GM18508 (cell line): ENCODE measurements at regions not wholly inside any gene's neighbourhood (a gene's known extent, or its start where the extent isn't known, plus 50 kb on each side); places are given as distances from the start of the nearest gene placed in this dataset.
"Not testable (repeated sequence)": the region's sequence is repeated elsewhere in the genome, so short reads cannot be mapped to it uniquely, and the experiment has no call there.

ENCODE experiments used
- ATAC-seq: cut with Tn5 transposase; IDR thresholded peaks from one replicate; pipeline ENCODE4 v1.9.1; 2021; ENCODE audit warnings: moderate number of reproducible peaks; ENCODE audit not compliant: insufficient read depth, unreplicated experiment

DNA sequence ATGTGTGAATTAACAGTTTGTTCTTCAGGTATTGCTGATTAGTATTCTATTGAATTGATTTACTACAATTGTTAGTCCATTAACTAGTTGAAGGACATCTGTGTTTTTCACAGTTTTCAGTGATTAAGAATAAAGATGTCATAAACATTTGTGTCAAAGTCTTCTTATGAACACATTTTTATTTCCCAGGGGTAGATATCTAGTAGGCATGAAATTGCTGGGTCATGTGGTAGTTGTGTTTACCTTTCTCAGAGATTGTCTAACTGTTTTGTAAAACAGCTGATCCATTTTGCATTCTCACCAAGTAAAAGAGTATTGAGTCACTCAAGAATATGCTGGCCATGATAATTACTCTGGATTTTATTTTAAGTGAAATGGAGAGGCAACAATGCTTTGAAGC, 1145.3 kb downstream of the FSCB start:
- ATAC-seq = no peak

DNA sequence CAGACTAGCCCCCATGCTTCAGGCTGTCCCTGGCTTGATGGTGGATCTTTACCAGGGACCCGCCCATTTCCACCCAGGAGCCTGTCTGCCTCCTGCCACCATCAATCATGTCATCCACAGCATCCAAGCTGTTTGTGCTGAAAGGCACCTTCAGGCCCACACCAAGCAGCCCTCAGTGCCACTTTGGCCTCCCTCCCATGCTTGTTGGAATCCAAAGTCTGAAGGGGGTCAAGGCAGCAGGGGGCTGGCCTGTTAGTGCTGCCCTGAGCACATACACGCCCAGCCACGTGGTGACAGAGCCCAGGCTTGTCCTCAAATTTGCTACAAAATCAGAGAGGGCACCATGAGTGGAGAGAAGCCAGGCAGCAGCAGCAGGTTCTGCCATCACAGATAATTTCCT, 1146.8 kb downstream of the FSCB start:
- no peak for ATAC-seq

DNA sequence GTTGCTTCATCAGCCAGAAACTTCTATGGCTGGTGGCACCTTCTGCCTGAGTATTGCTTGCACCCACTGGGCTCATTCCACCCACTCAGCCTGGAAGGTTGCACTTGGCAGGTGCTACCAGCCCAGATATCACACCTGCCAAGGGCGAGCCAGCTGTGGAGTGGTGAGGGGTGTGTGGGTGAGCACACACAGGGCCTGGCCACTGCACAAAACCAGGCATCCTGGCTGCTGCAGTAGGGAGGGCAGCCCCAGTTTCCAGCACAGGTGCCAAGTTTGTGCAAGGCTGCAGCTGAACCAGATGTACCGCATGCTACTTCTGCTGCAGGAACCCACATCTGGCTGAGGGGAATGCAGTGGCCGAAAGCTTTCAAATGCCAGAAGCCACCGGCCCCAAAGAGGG, 1147.8 kb downstream of the FSCB start:
- no peak for ATAC-seq

DNA sequence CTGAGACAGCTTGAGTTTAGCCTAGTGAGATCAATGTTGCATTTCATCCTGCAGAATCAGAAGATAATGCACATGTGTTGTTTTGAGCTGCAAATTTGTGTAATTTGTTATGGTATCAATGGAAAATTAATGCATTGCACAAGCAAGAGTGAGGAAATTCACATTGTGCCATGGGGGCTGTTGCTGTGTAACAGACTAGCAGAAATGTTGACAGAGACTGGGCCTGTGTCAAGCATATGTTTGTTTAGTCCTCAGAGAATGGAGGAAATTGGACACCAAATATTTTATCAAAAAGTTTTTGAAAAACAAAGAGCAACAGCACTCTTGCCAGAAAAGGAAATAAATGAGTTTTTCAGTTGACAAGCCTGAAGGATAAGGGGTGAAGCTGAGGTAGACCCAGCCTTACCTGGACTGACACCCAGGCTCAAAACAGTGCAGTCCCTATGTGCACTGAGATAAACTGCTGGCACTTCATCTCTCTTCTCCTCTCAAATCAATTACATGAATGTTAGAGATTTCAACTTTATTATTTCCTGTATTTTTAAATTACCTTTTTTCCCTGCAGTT, 1150.0 kb downstream of the FSCB start:
- no peak for ATAC-seq

DNA sequence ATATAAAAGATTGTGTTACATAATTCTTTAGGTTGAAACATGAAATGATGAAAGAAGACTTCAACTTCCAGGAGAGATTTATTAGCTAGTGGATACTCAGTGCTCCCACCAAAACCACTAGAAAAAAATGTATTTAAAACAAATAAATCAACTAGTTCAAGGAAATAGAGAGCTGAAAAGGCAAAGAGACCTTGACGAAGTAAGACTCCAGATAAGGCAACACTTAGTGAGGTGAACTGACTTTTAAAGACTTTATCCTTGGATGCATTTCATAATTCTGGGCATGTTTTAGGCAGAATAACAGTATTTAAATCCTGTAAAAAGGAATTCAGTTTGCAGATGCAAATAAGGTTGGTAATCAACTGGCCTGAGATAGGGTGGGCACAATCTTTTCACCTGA, 1150.7 kb downstream of the FSCB start:
- no peak for ATAC-seq

DNA sequence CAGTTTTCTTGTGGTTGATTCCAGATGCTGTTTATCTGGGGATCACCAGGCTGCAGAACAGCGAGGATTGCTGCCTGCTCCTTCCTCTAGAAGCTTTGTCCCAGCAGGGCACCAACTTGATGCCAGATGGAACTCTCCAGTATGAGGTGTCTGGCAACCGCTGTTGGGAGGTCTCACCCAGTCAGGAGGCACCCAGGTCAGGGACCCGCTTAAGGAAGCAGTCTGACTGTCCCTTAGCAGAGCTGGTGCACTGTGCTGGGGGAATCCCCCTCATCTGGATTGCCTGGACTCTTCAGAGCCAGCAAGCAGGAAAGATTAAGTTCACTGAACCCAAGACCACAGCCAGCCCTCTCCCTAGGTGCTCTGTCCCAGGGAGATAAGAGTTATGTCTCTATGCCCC, 1165.2 kb downstream of the FSCB start:
- ATAC-seq = no peak

DNA sequence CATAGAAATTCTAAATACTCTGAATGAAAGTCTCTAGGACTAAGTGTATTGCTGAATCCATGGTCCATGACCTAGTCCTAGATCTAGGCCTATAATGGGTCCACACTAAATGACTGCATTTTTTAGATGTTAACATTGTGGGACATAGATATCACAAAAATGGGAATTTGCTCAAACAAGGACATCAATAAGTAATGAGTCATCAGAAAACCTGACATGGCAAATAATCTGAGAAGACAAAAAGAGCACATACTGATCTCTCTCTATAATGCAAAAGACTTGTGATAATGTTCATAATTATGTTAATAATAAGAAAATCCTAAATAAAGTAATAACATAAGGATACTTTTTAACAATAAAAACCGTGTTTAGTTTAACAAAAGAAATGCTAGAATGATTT, 1168.4 kb downstream of the FSCB start:
- ATAC-seq = no peak

DNA sequence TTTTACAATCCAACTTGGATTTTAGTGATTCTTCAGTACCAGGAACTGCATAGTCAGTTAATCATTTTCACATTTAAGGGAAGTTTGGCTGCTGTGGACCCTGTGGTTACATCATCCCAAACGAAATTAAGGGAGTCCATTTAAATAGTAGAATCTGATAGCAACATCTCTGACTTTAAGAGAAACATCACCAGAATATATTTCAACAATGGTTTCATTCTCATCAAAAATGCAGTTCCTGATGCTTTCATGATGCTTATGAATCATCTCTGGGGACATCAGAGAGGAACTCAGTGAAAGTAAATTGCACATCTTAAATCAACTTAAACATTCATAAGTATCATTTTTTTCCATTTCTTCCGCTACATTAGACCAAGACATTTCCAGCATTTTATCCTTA, 1170.7 kb downstream of the FSCB start:
- ATAC-seq = no peak

DNA sequence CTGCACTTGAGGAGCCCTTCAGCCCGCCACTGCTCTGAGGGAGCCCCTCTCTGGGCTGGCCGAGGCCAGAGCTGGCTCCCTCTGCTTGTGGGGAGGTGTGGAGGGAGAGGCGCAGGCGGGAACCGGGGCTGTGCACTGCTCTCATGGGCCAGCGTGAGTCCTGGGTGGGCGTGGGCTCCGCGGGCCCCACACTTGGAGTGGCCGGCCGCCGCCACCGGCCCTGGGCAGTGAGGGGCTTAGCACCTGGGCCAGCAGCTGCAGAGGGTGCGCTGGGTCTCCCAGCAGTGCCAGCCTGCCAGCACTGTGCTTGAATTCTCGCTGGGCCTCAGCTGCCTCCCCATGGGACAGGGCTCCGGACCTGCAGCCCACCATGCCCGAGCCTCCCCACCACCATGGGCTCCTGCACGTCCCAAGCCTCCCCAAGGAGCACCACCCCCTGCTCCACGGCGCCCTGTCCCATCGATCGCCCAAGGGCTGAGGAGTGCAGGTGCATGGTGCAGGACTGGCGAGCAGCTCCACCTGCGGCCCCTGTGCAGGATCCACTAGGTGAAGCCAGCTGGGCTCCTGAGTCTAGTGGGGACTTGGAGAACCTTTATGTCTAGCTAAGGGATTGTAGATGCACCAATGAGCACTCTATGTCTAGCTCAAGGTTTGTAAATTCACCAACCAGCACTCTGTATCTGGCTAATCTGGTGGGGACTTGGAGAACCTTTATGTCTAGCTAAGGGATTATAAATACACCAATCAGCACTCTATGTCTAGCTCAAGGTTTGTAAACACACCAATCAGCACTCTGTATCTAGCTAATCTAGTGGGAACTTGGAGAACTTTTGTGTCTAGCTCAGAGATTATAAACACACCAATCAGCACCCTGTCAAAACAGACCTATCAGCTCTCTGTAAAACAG, 1180.3 kb downstream of the FSCB start:
- not testable (repeated sequence) for ATAC-seq

DNA sequence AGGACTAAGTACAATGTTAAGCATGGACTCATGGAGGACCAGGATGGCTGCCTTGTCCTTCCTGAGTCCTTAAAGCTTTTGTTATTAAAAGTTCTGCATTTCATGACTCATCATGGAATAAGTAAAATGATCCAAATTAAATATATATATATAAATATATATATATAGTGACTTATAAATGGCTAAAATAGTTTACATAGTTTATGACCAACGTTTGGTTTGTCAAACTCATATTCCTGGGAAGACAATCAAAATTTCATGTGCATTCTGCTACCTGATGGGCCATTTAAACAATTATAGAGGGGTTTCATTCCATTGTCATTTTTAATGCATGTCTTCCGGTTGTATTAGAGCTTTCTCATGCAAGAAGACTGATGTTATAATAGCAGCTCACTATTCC, 1190.7 kb downstream of the FSCB start:
- ATAC-seq = no peak

DNA sequence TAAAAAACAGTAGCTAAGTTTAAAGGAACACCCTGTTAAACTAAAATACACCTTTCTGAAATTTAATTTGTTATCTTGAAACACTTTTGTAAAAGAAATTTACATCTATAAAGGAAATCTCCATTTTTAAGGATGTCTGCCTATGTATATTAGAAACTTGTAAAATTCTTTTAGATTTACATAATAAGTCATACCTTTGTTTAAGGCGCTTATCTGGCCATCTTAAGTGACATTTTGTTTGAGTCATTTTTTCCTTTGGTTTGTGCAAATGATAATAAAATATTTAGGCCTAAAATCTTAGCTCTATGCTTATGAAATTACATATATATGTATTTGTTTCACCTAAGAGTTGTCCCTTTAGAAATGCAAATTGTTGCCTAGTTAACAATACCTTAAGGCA, 1193.4 kb downstream of the FSCB start:
- ATAC-seq = no peak

DNA sequence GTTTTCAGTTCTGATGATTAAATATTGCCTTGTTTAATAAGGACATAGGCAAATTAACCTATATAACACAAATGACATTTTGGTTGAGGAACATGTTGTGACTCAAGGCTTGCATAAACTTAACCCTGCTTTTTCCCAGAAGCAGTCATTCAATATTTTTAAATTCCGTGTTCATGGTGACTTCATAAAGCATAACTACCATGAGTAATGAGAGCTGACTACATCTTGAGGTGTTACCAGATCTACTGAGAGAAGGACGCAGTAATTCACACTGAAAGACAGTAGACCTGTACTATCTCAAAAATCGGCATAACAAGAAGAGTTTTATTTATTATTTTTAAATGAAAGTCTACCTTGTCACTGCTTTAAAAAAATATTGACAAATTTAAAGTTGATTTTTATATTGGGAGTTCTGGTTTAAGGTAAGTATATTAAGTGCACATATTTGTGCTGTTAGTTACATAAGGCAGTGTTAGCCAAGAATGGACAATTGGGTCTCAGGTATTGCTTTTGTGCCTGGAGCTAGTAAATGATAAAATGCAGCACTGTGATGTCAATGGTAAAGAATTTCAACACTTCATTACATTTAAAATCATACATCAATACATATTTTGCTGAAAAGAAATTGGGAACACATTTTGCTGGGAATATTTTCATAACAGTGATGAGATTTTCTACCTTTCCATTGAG, 1198.5 kb downstream of the FSCB start:
- ATAC-seq = no peak

DNA sequence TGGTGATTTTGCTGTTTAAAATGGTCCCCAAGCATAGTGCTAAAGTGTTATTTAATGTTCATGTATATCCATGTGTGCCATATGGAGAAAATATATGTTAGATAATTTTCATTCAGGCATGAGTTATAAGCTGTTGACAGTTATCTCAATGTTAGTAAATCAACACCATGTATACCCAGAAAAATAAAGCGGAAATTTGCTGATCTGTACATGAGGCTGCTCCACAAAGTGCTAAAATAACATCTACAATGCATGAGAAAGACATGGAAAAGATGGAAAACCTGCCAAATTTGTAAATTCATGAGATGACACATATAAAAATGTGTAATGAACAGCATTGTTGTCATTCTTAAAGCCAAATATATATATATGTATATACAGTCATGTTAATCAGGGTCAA, 1199.2 kb downstream of the FSCB start:
- ATAC-seq = no peak

DNA sequence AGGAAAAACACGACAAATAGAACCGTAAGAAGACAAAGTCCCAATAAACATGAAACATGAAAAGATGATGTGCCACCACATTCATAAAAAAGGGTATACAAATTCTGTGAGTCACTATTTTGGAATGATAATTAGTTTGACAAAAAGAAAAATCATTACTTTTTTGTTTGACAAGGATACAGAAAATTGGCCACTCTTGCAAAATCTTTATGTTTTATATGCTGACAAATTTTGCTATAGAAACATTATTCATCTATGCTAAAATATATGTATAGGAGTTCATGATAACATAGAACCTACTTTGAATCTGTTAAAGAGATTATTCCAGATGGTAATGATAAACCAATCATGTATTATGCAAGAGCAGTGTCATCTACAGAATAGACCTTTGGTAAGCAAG, 1201.0 kb downstream of the FSCB start:
- ATAC-seq = no peak

DNA sequence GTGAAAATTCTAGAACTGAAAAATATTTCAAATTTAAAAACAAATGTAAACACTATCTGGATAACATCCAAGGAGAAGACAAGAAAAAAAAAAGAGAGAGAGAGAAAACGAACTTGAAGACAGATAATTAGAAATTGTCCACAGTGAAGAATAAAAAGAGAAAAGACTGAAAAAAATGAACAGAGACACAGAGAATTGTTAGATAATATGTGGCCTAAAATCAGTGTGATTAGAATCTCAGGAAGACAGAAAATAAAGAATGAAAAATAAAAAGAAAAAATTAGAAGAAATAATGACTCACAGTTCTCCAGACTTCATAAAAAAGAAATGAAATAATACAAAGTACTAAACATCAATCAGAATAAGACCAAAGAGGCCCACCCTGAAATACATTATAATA, 1209.3 kb downstream of the FSCB start:
- no peak for ATAC-seq

DNA sequence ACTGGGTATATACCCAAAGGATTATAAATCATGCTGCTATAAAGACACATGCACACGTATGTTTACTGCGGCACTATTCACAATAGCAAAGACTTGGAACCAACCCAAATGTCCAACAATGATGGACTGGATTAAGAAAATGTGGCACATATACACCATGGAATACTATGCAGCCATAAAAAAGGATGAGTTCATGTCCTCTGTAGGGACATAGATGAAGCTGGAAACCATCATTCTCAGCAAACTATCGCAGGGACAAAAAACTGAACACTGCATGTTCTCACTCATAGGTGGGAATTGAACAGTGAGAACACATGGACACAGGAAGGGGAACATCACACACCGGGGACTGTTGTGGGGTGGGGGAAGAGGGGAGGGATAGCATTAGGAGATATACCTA, 1211.0 kb downstream of the FSCB start:
- not testable (repeated sequence) for ATAC-seq

DNA sequence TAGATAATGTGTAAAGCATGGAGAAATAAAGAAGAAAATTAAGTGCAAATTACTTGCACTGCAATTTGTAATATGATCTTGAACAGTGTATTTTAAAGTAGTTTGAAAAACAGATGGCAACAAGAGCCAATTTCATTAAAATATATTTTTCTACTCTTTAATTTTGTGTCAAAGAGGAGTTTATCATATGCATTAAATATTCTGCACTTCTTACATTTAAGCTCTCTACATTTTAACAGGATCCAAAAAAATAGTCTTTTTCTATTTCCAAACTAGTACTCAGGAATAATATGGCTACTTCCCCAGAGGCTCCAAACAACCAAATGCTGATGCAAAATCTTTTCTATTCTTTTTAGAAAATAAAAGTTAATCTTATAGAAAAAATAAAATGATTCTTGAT, 1221.5 kb downstream of the FSCB start:
- no peak for ATAC-seq

DNA sequence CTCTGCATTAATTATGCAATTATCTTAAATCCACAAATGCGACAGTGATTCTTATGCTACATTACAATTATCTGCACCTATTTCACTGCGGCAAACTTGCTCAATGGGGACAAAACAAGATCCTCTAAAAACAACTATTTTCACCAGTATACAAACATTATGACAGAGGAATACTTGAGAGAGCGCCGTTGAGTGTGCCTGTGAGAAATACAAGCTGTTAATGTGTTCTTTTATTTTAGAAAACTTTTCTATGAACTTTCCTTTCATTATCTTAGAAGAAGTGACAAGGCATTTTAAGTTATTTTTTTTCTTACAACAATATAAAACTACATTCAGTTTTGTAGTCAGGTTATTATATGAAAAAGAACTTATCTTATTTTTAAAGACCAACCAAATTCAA, 1247.0 kb downstream of the FSCB start:
- no peak for ATAC-seq

DNA sequence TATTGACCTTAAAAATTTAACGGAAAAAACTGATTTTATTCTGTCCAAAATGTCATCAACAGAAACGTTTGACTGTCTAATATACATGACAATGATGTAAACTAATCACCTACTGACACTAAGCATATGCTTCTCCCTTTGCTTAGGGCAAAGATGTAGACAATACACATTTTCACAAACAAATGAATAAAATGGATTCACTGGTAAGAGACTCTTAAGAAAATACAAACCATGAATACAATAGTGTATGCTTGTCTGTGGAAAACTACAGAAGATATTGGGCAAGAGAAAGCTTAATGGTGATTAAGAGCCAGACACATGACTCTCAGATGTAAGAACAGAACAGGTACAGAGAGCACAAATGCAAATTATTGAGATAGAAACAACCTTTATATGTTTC, 1248.7 kb downstream of the FSCB start:
- ATAC-seq = no peak

DNA sequence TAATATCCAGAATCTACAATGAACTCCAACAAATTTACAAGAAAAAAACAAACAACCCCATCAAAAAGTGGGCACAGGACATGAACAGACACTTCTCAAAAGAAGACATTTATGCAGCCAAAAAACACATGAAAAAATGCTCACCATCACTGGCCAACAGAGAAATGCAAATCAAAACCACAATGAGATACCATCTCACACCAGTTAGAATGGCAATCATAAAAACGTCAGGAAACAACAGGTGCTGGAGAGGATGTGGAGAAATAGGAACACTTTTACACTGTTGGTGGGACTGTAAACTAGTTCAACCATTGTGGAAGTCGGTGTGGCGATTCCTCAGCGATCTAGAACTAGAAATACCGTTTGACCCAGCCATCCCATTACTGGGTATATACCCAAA, 1250.1 kb downstream of the FSCB start:
- ATAC-seq = not testable (repeated sequence)

DNA sequence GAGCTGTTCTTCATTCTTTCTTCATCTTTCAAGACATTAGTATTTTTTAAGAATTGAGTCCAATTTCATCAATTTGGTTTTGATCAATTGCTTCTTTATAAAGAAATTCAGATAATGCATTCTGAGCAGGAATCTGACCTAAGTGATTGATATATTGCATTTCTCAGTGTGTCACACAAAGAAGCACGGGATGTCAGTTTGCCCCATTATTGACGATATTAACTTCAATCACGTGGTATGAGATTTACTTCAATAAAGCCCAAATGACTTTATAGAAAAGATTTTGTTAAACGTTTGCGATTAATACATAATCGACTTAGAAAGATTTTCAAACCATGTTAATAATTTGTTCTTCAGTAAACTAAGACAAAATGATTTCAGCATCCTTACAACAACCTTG, 1254.2 kb downstream of the FSCB start:
- ATAC-seq = no peak

DNA sequence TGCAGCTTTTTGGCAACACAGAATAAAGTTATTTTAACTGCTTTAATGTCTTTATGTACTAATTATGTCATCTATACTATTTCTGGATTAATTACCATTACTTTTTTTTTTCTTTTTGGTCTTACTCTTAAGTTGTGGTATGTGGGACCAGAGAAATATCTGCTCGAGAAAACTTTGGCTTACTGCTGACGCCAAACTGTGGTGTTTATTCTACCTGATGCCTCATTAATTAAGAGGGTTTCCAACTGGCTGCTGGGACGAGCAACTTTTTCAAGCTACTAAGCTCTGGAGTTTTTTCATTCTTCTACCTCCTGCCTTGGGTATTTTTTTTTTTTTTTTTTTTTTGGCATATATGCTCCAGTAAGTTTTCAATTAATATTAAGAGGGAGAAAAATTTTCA, 1257.5 kb downstream of the FSCB start:
- ATAC-seq = no peak
